K562 (cell line): ENCODE measurements at regions not wholly inside any gene's neighbourhood (a gene's known extent, or its start where the extent isn't known, plus 50 kb on each side); places are given as distances from the start of the nearest gene placed in this dataset.

Experiments used
- AFF1 ChIP-seq, 2 experiments: fragments of 450-650 bp; IDR thresholded peaks; 2 replicates each; pipeline ENCODE4 v1.6.1; 2018; ENCODE audit warnings: mild to moderate bottlenecking in 2 of 2, low read depth in 1 of 2; ENCODE audit not compliant: partially characterized antibody in 2 of 2
- CHD4 ChIP-seq: fragments of 200-600 bp; sonication (generic); IDR thresholded peaks from 3 replicates; pipeline ENCODE4 v1.6.1; 2012; ENCODE audit warnings: low read depth, mild to moderate bottlenecking, mixed read lengths, low read length, inconsistent platforms; ENCODE audit not compliant: insufficient read depth, insufficient replicate concordance, poor library complexity, severe bottlenecking
- HSF4 ChIP-seq: fragments of 250-450 bp; sonication (Bioruptor Pico); IDR thresholded peaks from 2 replicates; pipeline ENCODE4 v2.1.2; 2022; ENCODE audit warnings: mild to moderate bottlenecking, moderate library complexity, borderline replicate concordance
- PCBP1 ChIP-seq: fragments of 200-400 bp; formaldehyde crosslinking; IDR thresholded peaks from 2 replicates; pipeline ENCODE4 v1.6.1; 2018; ENCODE audit warnings: mild to moderate bottlenecking, low read depth, low read length; ENCODE audit not compliant: poor library complexity, severe bottlenecking
- PURB ChIP-seq: sonication (generic); formaldehyde crosslinking; IDR thresholded peaks from 2 replicates; pipeline ENCODE4 v1.9.0; 2021; ENCODE audit warnings: low read depth, mild to moderate bottlenecking, missing genetic modification reagents
- SIX5 ChIP-seq, 2 experiments: IDR thresholded peaks; 2 replicates each; pipeline ENCODE4 v1.6.1; 2011; ENCODE audit warnings: low read length in 2 of 2, borderline replicate concordance in 1 of 2, low read depth in 1 of 2, mild to moderate bottlenecking in 1 of 2, moderate library complexity in 1 of 2; ENCODE audit not compliant: insufficient read depth in 1 of 2
- SP2 ChIP-seq: IDR thresholded peaks from 2 replicates; pipeline ENCODE4 v1.6.1; 2011; ENCODE audit warnings: mild to moderate bottlenecking, low read depth, low read length, moderate library complexity; ENCODE audit not compliant: poor library complexity, severe bottlenecking; ENCODE audit errors: extremely low read depth
- TBL1XR1 ChIP-seq, 2 experiments: IDR thresholded peaks; 2 replicates each; pipeline ENCODE4 v1.6.1; 2012; ENCODE audit warnings: improper control_type of control experiment in 2 of 2, low read length in 2 of 2, mild to moderate bottlenecking in 1 of 2
- WHSC1 ChIP-seq: IDR thresholded peaks from one replicate; pipeline ENCODE4 v1.6.1; 2012; ENCODE audit warnings: low read length, control low read depth, inconsistent platforms
- ZNF316 ChIP-seq: fragments of 450-650 bp; IDR thresholded peaks from 2 replicates; pipeline ENCODE4 v1.6.1; 2016

DNA sequence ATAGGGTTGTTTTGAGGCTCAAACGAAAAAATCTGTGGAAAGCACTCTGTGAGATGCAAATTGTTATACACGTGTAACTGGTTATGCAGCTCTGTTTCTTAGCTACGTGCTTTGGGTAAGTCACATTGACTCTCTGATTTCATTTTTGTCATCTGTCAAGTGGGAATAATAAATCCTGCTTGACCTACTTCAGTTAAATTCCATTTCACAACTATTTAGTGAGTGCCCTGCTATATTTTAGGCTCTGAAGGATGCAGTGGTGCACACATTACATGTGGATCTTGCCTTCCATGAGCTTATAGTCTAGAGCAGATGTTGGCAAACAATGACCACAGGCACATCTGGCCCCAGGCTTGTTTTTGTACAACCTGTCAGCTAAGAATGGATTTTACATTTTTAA lies 133.6 kb upstream of the PLET1 start (continued):
- no peak for TF ChIP-seq AFF1 (IDR thresholded peaks at IDR 0.05; ENCODE audit: low read depth in 1 of 2, partially characterized antibody in 2 of 2)
- no peak for TF ChIP-seq ZNF316
- no peak for TF ChIP-seq HSF4 (CRISPR knock-in tag)
- TF ChIP-seq SP2, result no peak
- no peak for TF ChIP-seq SIX5 (IDR thresholded peaks at IDR 0.05; ENCODE audit: borderline replicate concordance in 1 of 2, insufficient read depth in 1 of 2, low read depth in 1 of 2, low read length in 2 of 2)
- TF ChIP-seq TBL1XR1 (IDR thresholded peaks at IDR 0.05; ENCODE audit: low read length in 2 of 2), result no peak
- TF ChIP-seq PURB, result no peak
- TF ChIP-seq WHSC1, result no peak
- no peak for TF ChIP-seq CHD4
- TF ChIP-seq PCBP1, result no peak
